GM23338 (cell line): ENCODE measurements at regions not wholly inside any gene's neighbourhood (a gene's known extent, or its start where the extent isn't known, plus 50 kb on each side); places are given as distances from the start of the nearest gene placed in this dataset.

Experiments
- ATAC-seq: fragments of 200-7000 bp; cut with Tn5 transposase; 3 replicates; pipeline ENCODE4 v1.9.1; 2020
- DNase-seq: peaks from one replicate; pipeline ENCODE4 v3.0.0-alpha.2; 2015; ENCODE audit warnings: low spot score
- H2AFZ ChIP-seq: fragments of 200-600 bp; sonication (generic); 2 replicates; pipeline ENCODE4 v1.8.0; 2016; ENCODE audit warnings: antibody characterized with exemption, mild to moderate bottlenecking, moderate library complexity
- H3F3A ChIP-seq: fragments of 200-600 bp; sonication (generic); replicated peaks from 2 replicates; pipeline ENCODE4 v1.8.0; 2017; ENCODE audit warnings: antibody characterized with exemption, mixed run types, low read depth
- H3K27ac ChIP-seq: fragments of 200-600 bp; sonication (generic); 2 replicates; pipeline ENCODE4 v1.6.1; 2016; ENCODE audit warnings: low read depth
- H3K27me3 ChIP-seq: fragments of 200-600 bp; sonication (generic); 2 replicates; pipeline ENCODE4 v1.8.0; 2016; ENCODE audit warnings: mild to moderate bottlenecking, mixed run types, moderate library complexity; ENCODE audit not compliant: insufficient read depth
- H3K36me3 ChIP-seq: fragments of 200-600 bp; sonication (generic); 2 replicates; pipeline ENCODE4 v1.8.0; 2016; ENCODE audit warnings: mild to moderate bottlenecking; ENCODE audit not compliant: insufficient read depth
- H3K4me1 ChIP-seq: fragments of 200-600 bp; sonication (generic); 2 replicates; pipeline ENCODE4 v1.8.0; 2016; ENCODE audit warnings: mild to moderate bottlenecking, moderate library complexity; ENCODE audit not compliant: insufficient read depth
- H3K4me2 ChIP-seq: fragments of 200-600 bp; sonication (generic); 2 replicates; pipeline ENCODE4 v1.7.1; 2017; ENCODE audit warnings: mixed run types
- H3K4me3 ChIP-seq: fragments of 200-600 bp; sonication (generic); 2 replicates; pipeline ENCODE4 v1.6.1; 2016; ENCODE audit warnings: mixed run types
- H3K79me2 ChIP-seq: fragments of 200-600 bp; sonication (generic); replicated peaks from 2 replicates; pipeline ENCODE4 v1.8.0; 2017; ENCODE audit warnings: mild to moderate bottlenecking; ENCODE audit not compliant: insufficient read depth
- H3K9me2 ChIP-seq: fragments of 200-600 bp; sonication (generic); 2 replicates; pipeline ENCODE4 v1.8.0; 2017; ENCODE audit not compliant: insufficient read depth
- H4K20me1 ChIP-seq: fragments of 200-600 bp; sonication (generic); replicated peaks from 2 replicates; pipeline ENCODE4 v1.8.0; 2017; ENCODE audit warnings: mild to moderate bottlenecking; ENCODE audit not compliant: insufficient read depth
- H3K27ac Mint-ChIP-seq: 2 replicates; pipeline ENCODE4 v1.8.0; 2020; ENCODE audit warnings: inconsistent platforms, mild to moderate bottlenecking, moderate library complexity, mixed read lengths
- H3K27me3 Mint-ChIP-seq: 3 replicates; pipeline ENCODE4 v1.8.0; 2022; ENCODE audit warnings: low read depth, mild to moderate bottlenecking, moderate library complexity, mixed read lengths, inconsistent platforms; ENCODE audit not compliant: insufficient read depth, poor library complexity
- H3K36me3 Mint-ChIP-seq: 3 replicates; pipeline ENCODE4 v1.8.0; 2021; ENCODE audit warnings: low read depth, mild to moderate bottlenecking, inconsistent platforms, moderate library complexity, mixed read lengths
- H3K4me1 Mint-ChIP-seq: 3 replicates; pipeline ENCODE4 v1.8.0; 2020; ENCODE audit warnings: mild to moderate bottlenecking, inconsistent platforms, mixed read lengths
- H3K4me3 Mint-ChIP-seq: 3 replicates; pipeline ENCODE4 v1.8.0; 2021; ENCODE audit warnings: moderate library complexity, mild to moderate bottlenecking, inconsistent platforms, mixed read lengths
- H3K9me3 Mint-ChIP-seq: 3 replicates; pipeline ENCODE4 v1.8.0; 2020; ENCODE audit warnings: moderate library complexity, mild to moderate bottlenecking, inconsistent platforms, mixed read lengths
- CTCF ChIP-seq, 2 experiments: fragments of 200-600 bp in 1 of 2; sonication (generic) in 1 of 2; conservative IDR thresholded peaks; 2 replicates each; pipeline versions ENCODE4 v1.5.1 to v1.6.1; 2016 to 2017; ENCODE audit warnings: antibody characterized with exemption in 2 of 2, low read depth in 2 of 2, mild to moderate bottlenecking in 2 of 2, moderate library complexity in 1 of 2
- ETS1 ChIP-seq: IDR thresholded peaks from 2 replicates; pipeline ENCODE4 v1.6.1; 2016; ENCODE audit warnings: antibody characterized with exemption
- EZH2phosphoT487 ChIP-seq: fragments of 200-600 bp; sonication (generic); IDR thresholded peaks from one replicate; pipeline ENCODE4 v1.8.1; 2018; ENCODE audit warnings: antibody characterized with exemption; ENCODE audit not compliant: unreplicated experiment
- NANOG ChIP-seq: IDR thresholded peaks from 2 replicates; pipeline ENCODE4 v1.6.1; 2016; ENCODE audit warnings: antibody characterized with exemption, borderline replicate concordance
- REST ChIP-seq: IDR thresholded peaks from one replicate; pipeline ENCODE4 v1.6.1; 2018; ENCODE audit warnings: antibody characterized with exemption; ENCODE audit not compliant: unreplicated experiment
- STAT1 ChIP-seq: IDR thresholded peaks from one replicate; pipeline ENCODE4 v1.6.1; 2016; ENCODE audit warnings: antibody characterized with exemption; ENCODE audit not compliant: unreplicated experiment
- ZNF114 ChIP-seq: fragments of 250-450 bp; sonication (Bioruptor Pico); IDR thresholded peaks from 2 replicates; pipeline ENCODE4 v1.5.0; 2020; ENCODE audit warnings: mild to moderate bottlenecking, moderate library complexity
- ZNF462 ChIP-seq: fragments of 250-450 bp; sonication (Bioruptor Pico); IDR thresholded peaks from 2 replicates; pipeline ENCODE4 v1.5.0; 2020; ENCODE audit warnings: mild to moderate bottlenecking, moderate library complexity

GRCh38 chr4:74528178-74528577 lies 83.2 kb downstream of the AREG start:
- Histone ChIP-seq H3K4me3 (no peak overlapping the region), H3K4me1 (no peaks in the 10 kb centered on the region), H3F3A (no peaks in the 10 kb centered on the region), H3K9me2 (no peaks in the 10 kb centered on the region), H3K27ac (no peak overlapping the region), H3K36me3 (no peaks in the 10 kb centered on the region), H3K4me2 (no peak overlapping the region), H3K27me3 (no peaks in the 10 kb centered on the region), H3K79me2 (no peaks in the 10 kb centered on the region), H4K20me1 (no peaks in the 10 kb centered on the region), H2AFZ (no peak overlapping the region)
- H3K9me3 Mint-ChIP-seq, result no peaks in the 10 kb centered on the region
- DNase-seq (no peak), ATAC-seq (no peak)
- H3K27me3 Mint-ChIP-seq, result peaks cover 4% of the 10 kb centered on the region
- TF ChIP-seq NANOG (no peak), ZNF114 (CRISPR knock-in tag) (no peak), STAT1 (no peak), CTCF (conservative IDR thresholded peaks at IDR 0.05; ENCODE audit: low read depth in 2 of 2) (no peak), EZH2phosphoT487 (no peak), REST (no peak), ZNF462 (CRISPR knock-in tag) (no peak), ETS1 (no peak)
- H3K4me3 Mint-ChIP-seq, result no peak overlapping the region
- no peaks in the 10 kb centered on the region for H3K36me3 Mint-ChIP-seq
- H3K4me1 Mint-ChIP-seq, result peaks cover 4% of the 10 kb centered on the region; the same call in 1 of the 3 replicates
- no peak overlapping the region for H3K27ac Mint-ChIP-seq
